H9 (cell line): ENCODE measurements at regions not wholly inside any gene's neighbourhood (a gene's known extent, or its start where the extent isn't known, plus 50 kb on each side); places are given as distances from the start of the nearest gene placed in this dataset.

Experiments
- DNase-seq: peaks from one replicate; pipeline ENCODE4 v3.0.0-alpha.2; 2017
- H2AFZ ChIP-seq: one replicate; pipeline ENCODE4 v1.6.1; 2013; ENCODE audit warnings: mild to moderate bottlenecking, low read length, control low read depth, moderate library complexity
- H2AK5ac ChIP-seq: 2 replicates; pipeline ENCODE4 v1.6.1; 2013; ENCODE audit warnings: low read length, control low read depth, mixed read lengths; ENCODE audit not compliant: insufficient read length
- H2BK120ac ChIP-seq: one replicate; pipeline ENCODE4 v1.6.1; 2013; ENCODE audit warnings: low read depth, mild to moderate bottlenecking, low read length, control low read depth, inconsistent platforms; ENCODE audit not compliant: poor library complexity, severe bottlenecking
- H2BK12ac ChIP-seq: 2 replicates; pipeline ENCODE4 v1.6.1; 2013; ENCODE audit warnings: low read length, control low read depth, mixed read lengths, low read depth; ENCODE audit not compliant: insufficient read length
- H2BK15ac ChIP-seq: 2 replicates; pipeline ENCODE4 v1.6.1; 2013; ENCODE audit warnings: low read depth, low read length, control low read depth
- H2BK20ac ChIP-seq: one replicate; pipeline ENCODE4 v1.6.1; 2013; ENCODE audit warnings: low read depth, mild to moderate bottlenecking, low read length, control low read depth, inconsistent platforms; ENCODE audit not compliant: poor library complexity, severe bottlenecking
- H2BK5ac ChIP-seq: 2 replicates; pipeline ENCODE4 v1.6.1; 2013; ENCODE audit warnings: low read length, control low read depth, mixed read lengths; ENCODE audit not compliant: insufficient read length
- H3K14ac ChIP-seq: 2 replicates; pipeline ENCODE4 v1.6.1; 2013; ENCODE audit warnings: low read length, control low read depth; ENCODE audit not compliant: insufficient read depth
- H3K18ac ChIP-seq: 2 replicates; pipeline ENCODE4 v1.6.1; 2013; ENCODE audit warnings: low read depth, mild to moderate bottlenecking, mixed read lengths, low read length, control low read depth; ENCODE audit not compliant: insufficient read length
- H3K23ac ChIP-seq: 2 replicates; pipeline ENCODE4 v1.6.1; 2013; ENCODE audit warnings: low read length, control low read depth, mixed read lengths, low read depth; ENCODE audit not compliant: insufficient read length
- H3K23me2 ChIP-seq: 2 replicates; pipeline ENCODE4 v1.6.1; 2013; ENCODE audit warnings: low read depth, mild to moderate bottlenecking, mixed read lengths, low read length, control low read depth; ENCODE audit not compliant: insufficient read length, poor library complexity, severe bottlenecking
- H3K27ac ChIP-seq: 2 replicates; pipeline ENCODE4 v1.5.1; 2013; ENCODE audit warnings: low read length, control low read depth, mixed read lengths, low read depth; ENCODE audit not compliant: insufficient read length
- H3K27me3 ChIP-seq: 2 replicates; pipeline ENCODE4 v1.6.1; 2013; ENCODE audit warnings: low read length, control low read depth, inconsistent platforms; ENCODE audit not compliant: insufficient read depth
- H3K4ac ChIP-seq: 2 replicates; pipeline ENCODE4 v1.6.1; 2013; ENCODE audit warnings: low read depth, mild to moderate bottlenecking, control low read depth, inconsistent platforms, low read length, moderate library complexity
- H3K4me1 ChIP-seq: 2 replicates; pipeline ENCODE4 v1.6.1; 2013; ENCODE audit warnings: low read length, control low read depth, inconsistent platforms; ENCODE audit not compliant: insufficient read depth
- H3K4me2 ChIP-seq: 2 replicates; pipeline ENCODE4 v1.6.1; 2013; ENCODE audit warnings: low read length, control low read depth, mixed read lengths; ENCODE audit not compliant: insufficient read length, insufficient read depth
- H3K56ac ChIP-seq: 2 replicates; pipeline ENCODE4 v1.6.1; 2013; ENCODE audit warnings: low read depth, mild to moderate bottlenecking, mixed read lengths, low read length, control low read depth; ENCODE audit not compliant: insufficient read length
- H3K79me1 ChIP-seq: 2 replicates; pipeline ENCODE4 v1.6.1; 2013; ENCODE audit warnings: low read depth, mild to moderate bottlenecking, moderate library complexity, low read length, control low read depth, inconsistent platforms; ENCODE audit not compliant: insufficient read depth, poor library complexity, severe bottlenecking
- H3K79me2 ChIP-seq: 2 replicates; pipeline ENCODE4 v1.6.1; 2013; ENCODE audit warnings: low read length, control low read depth, inconsistent platforms; ENCODE audit not compliant: insufficient read depth
- H3K9ac ChIP-seq: 2 replicates; pipeline ENCODE4 v1.6.1; 2013; ENCODE audit warnings: low read length, control low read depth, mixed read lengths; ENCODE audit not compliant: insufficient read length; ENCODE audit errors: extremely low read depth
- H3K9me3 ChIP-seq: one replicate; pipeline ENCODE4 v1.6.1; 2013; ENCODE audit warnings: low read depth, low read length, inconsistent platforms; ENCODE audit not compliant: control insufficient read depth
- H3T11ph ChIP-seq: one replicate; pipeline ENCODE4 v1.6.1; 2013; ENCODE audit warnings: mild to moderate bottlenecking, low read length, control low read depth, inconsistent platforms
- H4K20me1 ChIP-seq: one replicate; pipeline ENCODE4 v1.6.1; 2013; ENCODE audit not compliant: control insufficient read depth, insufficient read length, insufficient read depth
- H4K5ac ChIP-seq: 2 replicates; pipeline ENCODE4 v1.6.1; 2013; ENCODE audit warnings: low read depth, mild to moderate bottlenecking, mixed read lengths, low read length, control low read depth; ENCODE audit not compliant: insufficient read length
- H4K8ac ChIP-seq: replicated peaks from 2 replicates; pipeline ENCODE4 v1.6.1; 2013; ENCODE audit warnings: low read length, control low read depth, mixed read lengths, low read depth; ENCODE audit not compliant: insufficient read length
- H4K91ac ChIP-seq: 2 replicates; pipeline ENCODE4 v1.6.1; 2013; ENCODE audit warnings: low read depth, mild to moderate bottlenecking, moderate library complexity, mixed read lengths, low read length, control low read depth; ENCODE audit not compliant: insufficient read length
- H3K27ac Mint-ChIP-seq, 3 experiments: 2 replicates in 2 of 3; 3 replicates in 1 of 3; pipeline ENCODE4 v1.8.0; 2020 to 2021; ENCODE audit warnings: mixed read lengths in 3 of 3, mild to moderate bottlenecking in 1 of 3, moderate library complexity in 1 of 3
- H3K27me3 Mint-ChIP-seq: 2 replicates; pipeline ENCODE4 v1.8.0; 2021; ENCODE audit warnings: low read depth, mild to moderate bottlenecking, moderate library complexity, mixed read lengths
- H3K36me3 Mint-ChIP-seq, 3 experiments: 2 replicates in 2 of 3; 3 replicates in 1 of 3; pipeline ENCODE4 v1.8.0; 2020 to 2021; ENCODE audit warnings: low read depth in 3 of 3, mixed read lengths in 3 of 3; ENCODE audit not compliant: insufficient read depth in 1 of 3
- H3K4me1 Mint-ChIP-seq, 2 experiments: 2 replicates each; pipeline ENCODE4 v1.8.0; 2020; ENCODE audit warnings: mixed read lengths in 2 of 2
- H3K4me3 Mint-ChIP-seq, 2 experiments: 2 replicates in 1 of 2; 3 replicates in 1 of 2; pipeline ENCODE4 v1.8.0; 2020 to 2021; ENCODE audit warnings: mild to moderate bottlenecking in 2 of 2, mixed read lengths in 2 of 2, moderate library complexity in 1 of 2
- H3K9me3 Mint-ChIP-seq, 2 experiments: 2 replicates in 1 of 2; 3 replicates in 1 of 2; pipeline ENCODE4 v1.8.0; 2020; ENCODE audit warnings: mild to moderate bottlenecking in 2 of 2, mixed read lengths in 2 of 2, moderate library complexity in 1 of 2
- WGBS: extraction: QIAGEN DNeasy Blood & Tissue Kit; methylation state at CpG from one replicate; pipeline ENCODE4 v1.1.7; 2013; ENCODE audit warnings: missing lambda C conversion rate, low lambda C conversion rate, mixed read lengths; ENCODE audit not compliant: insufficient read length; ENCODE audit errors: extremely low coverage; 5-methylcytosine and 5-hydroxymethylcytosine counted together
- TF ChIP-seq, protein P1 (sequence below): fragments of 200-600 bp; sonication (generic); conservative IDR thresholded peaks from 3 replicates; pipeline ENCODE4 v1.8.0; 2021; ENCODE audit warnings: antibody characterized with exemption, mild to moderate bottlenecking

DNA sequence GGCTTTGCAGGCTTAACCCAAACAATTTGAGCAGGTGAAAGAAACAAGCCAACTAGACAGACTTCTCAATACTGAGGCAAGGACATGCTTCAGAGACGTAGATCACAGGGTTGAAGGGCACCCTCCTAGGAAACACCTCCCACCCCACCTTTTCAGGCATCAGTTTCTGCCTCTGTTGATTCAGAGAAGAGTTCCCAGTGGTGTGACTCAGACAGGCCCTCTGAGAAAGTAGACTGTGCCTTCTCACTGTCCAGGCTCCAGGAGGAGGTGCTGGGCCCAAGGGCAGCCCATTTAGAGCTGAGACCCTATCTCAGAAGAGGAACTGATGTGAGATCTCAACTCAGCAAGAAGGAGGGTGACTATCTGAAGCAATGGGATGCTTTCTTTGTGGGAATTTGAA lies 108.1 kb downstream of the FAM50B start:
- no peak overlapping the region for H4K8ac ChIP-seq
- TF ChIP-seq, protein P1, sequence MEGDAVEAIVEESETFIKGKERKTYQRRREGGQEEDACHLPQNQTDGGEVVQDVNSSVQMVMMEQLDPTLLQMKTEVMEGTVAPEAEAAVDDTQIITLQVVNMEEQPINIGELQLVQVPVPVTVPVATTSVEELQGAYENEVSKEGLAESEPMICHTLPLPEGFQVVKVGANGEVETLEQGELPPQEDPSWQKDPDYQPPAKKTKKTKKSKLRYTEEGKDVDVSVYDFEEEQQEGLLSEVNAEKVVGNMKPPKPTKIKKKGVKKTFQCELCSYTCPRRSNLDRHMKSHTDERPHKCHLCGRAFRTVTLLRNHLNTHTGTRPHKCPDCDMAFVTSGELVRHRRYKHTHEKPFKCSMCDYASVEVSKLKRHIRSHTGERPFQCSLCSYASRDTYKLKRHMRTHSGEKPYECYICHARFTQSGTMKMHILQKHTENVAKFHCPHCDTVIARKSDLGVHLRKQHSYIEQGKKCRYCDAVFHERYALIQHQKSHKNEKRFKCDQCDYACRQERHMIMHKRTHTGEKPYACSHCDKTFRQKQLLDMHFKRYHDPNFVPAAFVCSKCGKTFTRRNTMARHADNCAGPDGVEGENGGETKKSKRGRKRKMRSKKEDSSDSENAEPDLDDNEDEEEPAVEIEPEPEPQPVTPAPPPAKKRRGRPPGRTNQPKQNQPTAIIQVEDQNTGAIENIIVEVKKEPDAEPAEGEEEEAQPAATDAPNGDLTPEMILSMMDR = no peak
- H4K91ac ChIP-seq = no peak overlapping the region
- no peak overlapping the region for H2BK5ac ChIP-seq
- H3K56ac ChIP-seq = no peak overlapping the region
- no CpG with 5 or more reads among the region's 1 CpG for WGBS
- H3K4me3 Mint-ChIP-seq = no peak overlapping the region
- H3K9me3 Mint-ChIP-seq = peaks cover 5 to 9% of the 10 kb centered on the region in 2 experiments; a peak in 4 of 5 replicates
- no peak overlapping the region for H2BK12ac ChIP-seq
- no peak overlapping the region for H3K23ac ChIP-seq
- H3K23me2 ChIP-seq = no peaks in the 10 kb centered on the region
- H3K4me1 Mint-ChIP-seq = peaks cover 4 to 5% of the 10 kb centered on the region in 2 experiments; a peak in 3 of 4 replicates
- H3K79me2 ChIP-seq = no peaks in the 10 kb centered on the region
- H2AK5ac ChIP-seq = no peak overlapping the region
- H3K4me1 ChIP-seq = no peaks in the 10 kb centered on the region
- no peaks in the 10 kb centered on the region for H3K27me3 ChIP-seq
- H3K36me3 Mint-ChIP-seq = no peaks in the 10 kb centered on the region; a peak in 1 of 7 replicates
- H3K4me2 ChIP-seq = no peak overlapping the region
- H3K27ac ChIP-seq = no peak overlapping the region
- H3K14ac ChIP-seq = no peak overlapping the region
- H3K9me3 ChIP-seq = no peaks in the 10 kb centered on the region
- H2BK15ac ChIP-seq = no peak overlapping the region
- no peak overlapping the region for H3K18ac ChIP-seq
- DNase-seq = no peak
- no peak overlapping the region for H3K27ac Mint-ChIP-seq
- H3K9ac ChIP-seq = no peak overlapping the region
- no peaks in the 10 kb centered on the region for H3K79me1 ChIP-seq
- H3T11ph ChIP-seq = no peak overlapping the region
- no peak overlapping the region for H4K5ac ChIP-seq
- no peaks in the 10 kb centered on the region for H3K27me3 Mint-ChIP-seq
- no peak overlapping the region for H2AFZ ChIP-seq
- H3K4ac ChIP-seq = no peak overlapping the region
- H4K20me1 ChIP-seq = no peaks in the 10 kb centered on the region
- H2BK120ac ChIP-seq = no peak overlapping the region
- H2BK20ac ChIP-seq = no peak overlapping the region
